Loucy (cell line): ENCODE measurements at regions not wholly inside any gene's neighbourhood (a gene's known extent, or its start where the extent isn't known, plus 50 kb on each side); places are given as distances from the start of the nearest gene placed in this dataset.

Experiments used
- EZH2phosphoT487 ChIP-seq: fragments of 200-600 bp; IDR thresholded peaks from 2 replicates; pipeline ENCODE4 v1.6.1; 2018; ENCODE audit warnings: antibody characterized with exemption, mild to moderate bottlenecking, moderate library complexity, borderline replicate concordance
- TF ChIP-seq, protein P1 (sequence below): fragments of 200-600 bp; sonication (generic); conservative IDR thresholded peaks from 2 replicates; pipeline ENCODE4 v1.5.1; 2014; ENCODE audit warnings: mild to moderate bottlenecking, antibody characterized with exemption, low read length

DNA sequence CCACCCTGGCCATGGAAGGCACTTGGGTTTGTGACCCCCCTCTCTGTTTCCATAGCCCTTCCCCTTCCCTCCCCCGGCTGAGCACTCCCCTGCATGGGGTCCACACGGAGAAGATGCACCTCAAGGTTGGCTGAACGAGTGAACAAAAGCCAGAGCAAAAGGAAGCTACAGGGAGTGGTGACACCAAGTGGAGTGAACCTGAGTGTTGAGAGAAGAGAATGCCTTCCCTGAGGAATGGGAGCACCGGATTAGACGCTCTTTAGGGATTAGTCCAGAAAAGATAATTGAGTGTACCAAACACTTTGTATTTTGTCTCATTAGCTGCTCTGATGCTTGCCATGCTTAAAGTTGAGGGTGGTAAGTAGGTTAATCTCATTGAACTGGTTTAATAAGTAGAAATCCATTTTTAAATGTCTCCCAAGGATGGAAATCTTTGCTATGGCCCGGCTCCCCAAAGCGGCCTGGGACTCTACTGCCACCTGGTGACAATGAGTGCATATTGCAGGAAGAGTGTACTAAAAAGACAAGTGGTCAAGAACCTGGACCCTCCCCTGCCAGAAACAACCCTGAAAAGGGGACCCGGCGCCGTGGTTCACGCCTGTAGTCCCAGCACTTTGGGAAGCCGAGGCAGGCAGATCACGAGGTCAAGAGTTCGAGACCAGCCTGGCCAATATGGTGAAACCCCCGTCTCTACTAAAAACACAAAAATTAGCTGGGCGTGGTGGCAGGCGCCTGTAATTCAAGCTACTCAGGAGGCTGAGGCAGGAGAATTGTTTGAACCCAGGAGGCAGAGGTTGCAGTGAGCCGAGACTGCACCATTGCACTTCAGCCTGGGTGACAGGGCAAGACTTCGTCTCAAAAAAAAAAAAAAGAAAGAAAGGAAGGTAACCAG, 150.6 kb upstream of the ZC3H12A start:
- TF ChIP-seq, protein P1, sequence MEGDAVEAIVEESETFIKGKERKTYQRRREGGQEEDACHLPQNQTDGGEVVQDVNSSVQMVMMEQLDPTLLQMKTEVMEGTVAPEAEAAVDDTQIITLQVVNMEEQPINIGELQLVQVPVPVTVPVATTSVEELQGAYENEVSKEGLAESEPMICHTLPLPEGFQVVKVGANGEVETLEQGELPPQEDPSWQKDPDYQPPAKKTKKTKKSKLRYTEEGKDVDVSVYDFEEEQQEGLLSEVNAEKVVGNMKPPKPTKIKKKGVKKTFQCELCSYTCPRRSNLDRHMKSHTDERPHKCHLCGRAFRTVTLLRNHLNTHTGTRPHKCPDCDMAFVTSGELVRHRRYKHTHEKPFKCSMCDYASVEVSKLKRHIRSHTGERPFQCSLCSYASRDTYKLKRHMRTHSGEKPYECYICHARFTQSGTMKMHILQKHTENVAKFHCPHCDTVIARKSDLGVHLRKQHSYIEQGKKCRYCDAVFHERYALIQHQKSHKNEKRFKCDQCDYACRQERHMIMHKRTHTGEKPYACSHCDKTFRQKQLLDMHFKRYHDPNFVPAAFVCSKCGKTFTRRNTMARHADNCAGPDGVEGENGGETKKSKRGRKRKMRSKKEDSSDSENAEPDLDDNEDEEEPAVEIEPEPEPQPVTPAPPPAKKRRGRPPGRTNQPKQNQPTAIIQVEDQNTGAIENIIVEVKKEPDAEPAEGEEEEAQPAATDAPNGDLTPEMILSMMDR: peak; percentile 62
- TF ChIP-seq EZH2phosphoT487: no peak
